GM12878 (cell line): ENCODE measurements at regions not wholly inside any gene's neighbourhood (a gene's known extent, or its start where the extent isn't known, plus 50 kb on each side); places are given as distances from the start of the nearest gene placed in this dataset.

Source experiments
- ATAC-seq: fragments of 200-7000 bp; cut with Tn5 transposase; 3 replicates; pipeline ENCODE4 v1.9.1; 2020; ENCODE audit warnings: mild to moderate bottlenecking, moderate library complexity
- BruUV-seq: library from RNA; stranded (reverse); fragments of 400-500 nt; replicated peaks from 2 replicates; lab custom pipeline; 2021; lab: Mats Ljungman, UMichigan
- CTCF ChIA-PET: fragments of 300-600 bp; sonication (Branson Sonifier 250); formaldehyde crosslinking; extraction: SDS; loops from one replicate; lab custom pipeline; 2021; ENCODE audit warnings: inconsistent platforms; lab: Yijun Ruan, JAX
- POLR2A ChIA-PET: fragments of 350-600 bp; formaldehyde crosslinking; extraction: SDS; loops from one replicate; lab custom pipeline; 2021; ENCODE audit warnings: inconsistent platforms; lab: Charles Lee
- RAD21 ChIA-PET: fragments of 300-600 bp; sonication (Branson Sonifier 250); formaldehyde crosslinking; loops from one replicate; lab custom pipeline; 2023; ENCODE audit warnings: antibody characterized with exemption; ENCODE audit not compliant: unreplicated experiment; lab: Charles Lee
- SMC1A ChIA-PET: fragments of 300-600 bp; sonication (Branson Sonifier 250); formaldehyde crosslinking; loops from one replicate; lab custom pipeline; 2023; ENCODE audit not compliant: unreplicated experiment, uncharacterized antibody; lab: Charles Lee
- DNase-seq: peaks from one replicate; pipeline ENCODE4 v3.0.0-alpha.2; 2011; ENCODE audit warnings: low read depth, low spot score
- FAIRE-seq: peaks from 3 replicates; lab custom pipeline; 2011; peaks lifted over from hg19 to GRCh38; lab: Jason Lieb, UNC
- H2AFZ ChIP-seq: 2 replicates; pipeline ENCODE4 v1.6.0; 2011; ENCODE audit warnings: low read depth, low read length, control low read depth; ENCODE audit not compliant: control insufficient read depth
- H3K27ac ChIP-seq: 2 replicates; pipeline ENCODE4 v1.5.1; 2011; ENCODE audit warnings: control low read depth; ENCODE audit not compliant: control insufficient read depth, insufficient read depth
- H3K27me3 ChIP-seq, 2 experiments: replicated peaks in 1 of 2; 2 replicates each; pipeline versions ENCODE4 v1.6.0 to v1.6.1; 2011; ENCODE audit warnings: low read length in 1 of 2; ENCODE audit not compliant: control insufficient read depth in 2 of 2, insufficient read depth in 2 of 2
- H3K36me3 ChIP-seq, 2 experiments: 2 replicates each; pipeline ENCODE4 v1.5.1; 2011; ENCODE audit warnings: low read length in 1 of 2; ENCODE audit not compliant: control insufficient read depth in 2 of 2, insufficient read depth in 2 of 2
- H3K4me1 ChIP-seq: 2 replicates; pipeline ENCODE4 v1.6.1; 2011; ENCODE audit warnings: mild to moderate bottlenecking, low read length, moderate library complexity, mixed read lengths; ENCODE audit not compliant: control insufficient read depth, insufficient read depth
- H3K4me2 ChIP-seq: 2 replicates; pipeline ENCODE4 v1.6.0; 2011; ENCODE audit warnings: control low read depth; ENCODE audit not compliant: control insufficient read depth, insufficient read depth
- H3K4me3 ChIP-seq: fragments of 200-600 bp; sonication (generic); 2 replicates; pipeline ENCODE4 v1.5.1; 2016
- H3K79me2 ChIP-seq: 2 replicates; pipeline ENCODE4 v1.6.0; 2011; ENCODE audit warnings: low read length; ENCODE audit not compliant: control insufficient read depth, insufficient read depth
- H3K9ac ChIP-seq: 2 replicates; pipeline ENCODE4 v1.8.0; 2011; ENCODE audit warnings: low read length, control low read depth, mixed read lengths; ENCODE audit not compliant: control insufficient read depth, insufficient read depth
- H3K9me3 ChIP-seq: replicated peaks from 3 replicates; pipeline ENCODE4 v1.5.1; 2011; ENCODE audit warnings: mild to moderate bottlenecking, low read length; ENCODE audit not compliant: control insufficient read depth, insufficient read depth
- H4K20me1 ChIP-seq: 2 replicates; pipeline ENCODE4 v1.6.0; 2011; ENCODE audit not compliant: control insufficient read depth, insufficient read depth
- BRCA1 ChIP-seq: IDR thresholded peaks from 2 replicates; pipeline ENCODE4 v1.6.1; 2011; ENCODE audit warnings: low read depth, low read length, improper control_type of control experiment
- CBFB ChIP-seq: IDR thresholded peaks from 2 replicates; pipeline ENCODE4 v1.6.1; 2016; ENCODE audit warnings: antibody characterized with exemption, low read depth
- CHD2 ChIP-seq: IDR thresholded peaks from 2 replicates; pipeline ENCODE4 v1.6.1; 2011; ENCODE audit warnings: low read depth, low read length, improper control_type of control experiment, borderline replicate concordance
- EZH2 ChIP-seq: IDR thresholded peaks from 2 replicates; pipeline ENCODE4 v1.6.1; 2012; ENCODE audit warnings: low read depth, mild to moderate bottlenecking, control low read depth, inconsistent platforms, low read length, borderline replicate concordance; ENCODE audit not compliant: control insufficient read depth
- PAX5 ChIP-seq: IDR thresholded peaks from 2 replicates; pipeline ENCODE4 v1.6.1; 2011; ENCODE audit warnings: low read depth, low read length, borderline replicate concordance
- PKNOX1 ChIP-seq: fragments of 450-650 bp; IDR thresholded peaks from 2 replicates; pipeline ENCODE4 v1.6.1; 2016; ENCODE audit warnings: mild to moderate bottlenecking
- WGBS: methylation state at CpG from one replicate; pipeline ENCODE4 v1.1.6; 2016; ENCODE audit warnings: low lambda C conversion rate; ENCODE audit not compliant: insufficient replicate concordance, insufficient coverage; ENCODE audit errors: missing lambda C conversion rate; 5-methylcytosine and 5-hydroxymethylcytosine counted together
- in situ Hi-C: fragments of 300-500 bp; cut with MboI; formaldehyde crosslinking; loops from 9 replicates; pipeline ENCODE4 v1.14.3; 2018; ENCODE audit warnings: mixed read lengths
- intact Hi-C: fragments of 100-400 bp; cut with micrococcal nuclease; formaldehyde crosslinking; loops from one replicate; pipeline ENCODE4 v1.14.2; 2022; ENCODE audit not compliant: unreplicated experiment

GRCh38 chr11:23166376-23166775 is 306.1 kb upstream of the CCDC179 start (continued):
- TF ChIP-seq EZH2 = no peak
- no peak for TF ChIP-seq PAX5
- TF ChIP-seq BRCA1 = no peak
- TF ChIP-seq, all 136 proteins: peak for 0

- 0% methylated on average over 1 of the region's 1 CpG for WGBS
- RAD21 ChIA-PET = no interaction called here
- TF ChIP-seq CBFB (no peak), BRCA1 (no peak)
- DNase-seq (no peak), FAIRE-seq (no peak), ATAC-seq (no peak)
- H3K4me3 ChIP-seq = no peak overlapping the region
- CTCF ChIA-PET = no interaction called here
- POLR2A ChIA-PET = no interaction called here
- no peaks in the 10 kb centered on the region for H3K9me3 ChIP-seq
- SMC1A ChIA-PET = no interaction called here
- no peaks in the 10 kb centered on the region for H4K20me1 ChIP-seq
- no peak overlapping the region for H2AFZ ChIP-seq
- no peak overlapping the region for H3K4me2 ChIP-seq
- no peak overlapping the region for H3K27ac ChIP-seq
- intact Hi-C loops (no loop called here), in situ Hi-C loops (no loop called here)
- no peak overlapping the region for H3K9ac ChIP-seq
- no TSS peak for BruUV-seq
- no peaks in the 10 kb centered on the region for H3K36me3 ChIP-seq
- no peaks in the 10 kb centered on the region for H3K4me1 ChIP-seq
- H3K79me2 ChIP-seq = no peaks in the 10 kb centered on the region
- no peaks in the 10 kb centered on the region for H3K27me3 ChIP-seq
These were observed 319.3 kb upstream of the CCDC179 start for GRCh38 chr11:23179609-23180008.

GRCh38 chr11:23181022-23181807 is 320.9 kb upstream of the CCDC179 start:
- H3K9ac ChIP-seq = no peak overlapping the region
- no peak for TF ChIP-seq CHD2
- TF ChIP-seq PKNOX1 = peak; percentile 88
- ATAC-seq = no peak
- no peak for FAIRE-seq
- no peak overlapping the region for H3K4me3 ChIP-seq
- no TSS peak for BruUV-seq
- no peak overlapping the region for H3K27ac ChIP-seq
- no peaks in the 10 kb centered on the region for H3K36me3 ChIP-seq
- no peak overlapping the region for H2AFZ ChIP-seq
- ChIA-PET CTCF (no interaction called here), RAD21 (no interaction called here), POLR2A (no interaction called here), SMC1A (no interaction called here)
- no peaks in the 10 kb centered on the region for H3K79me2 ChIP-seq
- no peaks in the 10 kb centered on the region for H3K9me3 ChIP-seq
- in situ Hi-C loops = no loop called here
- no peaks in the 10 kb centered on the region for H3K27me3 ChIP-seq
- no peak overlapping the region for H3K4me2 ChIP-seq
- WGBS = 2% methylated on average over 4 of the region's 4 CpGs
- intact Hi-C loops = no loop called here
- H3K4me1 ChIP-seq = no peaks in the 10 kb centered on the region
- DNase-seq = no peak
- no peaks in the 10 kb centered on the region for H4K20me1 ChIP-seq
